Loucy (cell line): ENCODE measurements at regions not wholly inside any gene's neighbourhood (a gene's known extent, or its start where the extent isn't known, plus 50 kb on each side); places are given as distances from the start of the nearest gene placed in this dataset.

Source experiments
- H2AFZ ChIP-seq: fragments of 200-600 bp; sonication (generic); 2 replicates; pipeline ENCODE4 v1.6.0; 2016; ENCODE audit warnings: antibody characterized with exemption, mild to moderate bottlenecking, low read length, moderate library complexity
- H3F3A ChIP-seq: fragments of 200-600 bp; 2 replicates; pipeline ENCODE4 v1.6.0; 2016; ENCODE audit warnings: antibody characterized with exemption, low read depth, mild to moderate bottlenecking
- H3K27me3 ChIP-seq: fragments of 200-600 bp; sonication (generic); 2 replicates; pipeline ENCODE4 v1.6.1; 2014; ENCODE audit warnings: low read length, mild to moderate bottlenecking; ENCODE audit not compliant: insufficient read depth, poor library complexity, severe bottlenecking
- H3K36me3 ChIP-seq: fragments of 200-600 bp; sonication (generic); 2 replicates; pipeline ENCODE4 v1.6.1; 2016; ENCODE audit warnings: low read length; ENCODE audit not compliant: insufficient read depth
- H3K4me1 ChIP-seq: fragments of 200-600 bp; sonication (generic); 2 replicates; pipeline ENCODE4 v1.5.1; 2014; ENCODE audit warnings: low read length, mild to moderate bottlenecking; ENCODE audit not compliant: insufficient read depth, poor library complexity, severe bottlenecking
- H3K4me2 ChIP-seq: fragments of 200-600 bp; sonication (generic); 2 replicates; pipeline ENCODE4 v1.6.0; 2014; ENCODE audit warnings: antibody characterized with exemption, low read length, low read depth, mild to moderate bottlenecking; ENCODE audit not compliant: poor library complexity, severe bottlenecking
- H3K4me3 ChIP-seq: fragments of 200-600 bp; sonication (generic); 2 replicates; pipeline ENCODE4 v1.5.1; 2014; ENCODE audit warnings: low read length, mild to moderate bottlenecking, mixed read lengths; ENCODE audit not compliant: poor library complexity, severe bottlenecking
- H3K79me2 ChIP-seq: fragments of 200-600 bp; sonication (generic); 2 replicates; pipeline ENCODE4 v1.6.1; 2014; ENCODE audit warnings: low read length; ENCODE audit not compliant: insufficient read depth
- H3K9ac ChIP-seq: fragments of 200-600 bp; sonication (generic); 2 replicates; pipeline ENCODE4 v1.6.0; 2014; ENCODE audit warnings: mild to moderate bottlenecking, low read depth, low read length, moderate library complexity; ENCODE audit not compliant: poor library complexity, severe bottlenecking
- H3K9me2 ChIP-seq: fragments of 200-600 bp; sonication (generic); replicated peaks from 2 replicates; pipeline ENCODE4 v1.6.1; 2016; ENCODE audit warnings: low read depth, low read length, mixed read lengths
- H3K9me3 ChIP-seq: fragments of 200-600 bp; sonication (generic); 2 replicates; pipeline ENCODE4 v1.6.1; 2014; ENCODE audit warnings: mild to moderate bottlenecking, antibody characterized with exemption, low read length, low read depth; ENCODE audit not compliant: insufficient read depth
- H4K20me1 ChIP-seq: fragments of 200-600 bp; sonication (generic); 2 replicates; pipeline ENCODE4 v1.6.0; 2014; ENCODE audit warnings: antibody characterized with exemption, low read length, mild to moderate bottlenecking; ENCODE audit not compliant: insufficient read depth, poor library complexity, severe bottlenecking
- EZH2phosphoT487 ChIP-seq: fragments of 200-600 bp; IDR thresholded peaks from 2 replicates; pipeline ENCODE4 v1.6.1; 2018; ENCODE audit warnings: antibody characterized with exemption, mild to moderate bottlenecking, moderate library complexity, borderline replicate concordance
- TF ChIP-seq, protein P1 (sequence below): fragments of 200-600 bp; sonication (generic); conservative IDR thresholded peaks from 2 replicates; pipeline ENCODE4 v1.5.1; 2014; ENCODE audit warnings: mild to moderate bottlenecking, antibody characterized with exemption, low read length

DNA sequence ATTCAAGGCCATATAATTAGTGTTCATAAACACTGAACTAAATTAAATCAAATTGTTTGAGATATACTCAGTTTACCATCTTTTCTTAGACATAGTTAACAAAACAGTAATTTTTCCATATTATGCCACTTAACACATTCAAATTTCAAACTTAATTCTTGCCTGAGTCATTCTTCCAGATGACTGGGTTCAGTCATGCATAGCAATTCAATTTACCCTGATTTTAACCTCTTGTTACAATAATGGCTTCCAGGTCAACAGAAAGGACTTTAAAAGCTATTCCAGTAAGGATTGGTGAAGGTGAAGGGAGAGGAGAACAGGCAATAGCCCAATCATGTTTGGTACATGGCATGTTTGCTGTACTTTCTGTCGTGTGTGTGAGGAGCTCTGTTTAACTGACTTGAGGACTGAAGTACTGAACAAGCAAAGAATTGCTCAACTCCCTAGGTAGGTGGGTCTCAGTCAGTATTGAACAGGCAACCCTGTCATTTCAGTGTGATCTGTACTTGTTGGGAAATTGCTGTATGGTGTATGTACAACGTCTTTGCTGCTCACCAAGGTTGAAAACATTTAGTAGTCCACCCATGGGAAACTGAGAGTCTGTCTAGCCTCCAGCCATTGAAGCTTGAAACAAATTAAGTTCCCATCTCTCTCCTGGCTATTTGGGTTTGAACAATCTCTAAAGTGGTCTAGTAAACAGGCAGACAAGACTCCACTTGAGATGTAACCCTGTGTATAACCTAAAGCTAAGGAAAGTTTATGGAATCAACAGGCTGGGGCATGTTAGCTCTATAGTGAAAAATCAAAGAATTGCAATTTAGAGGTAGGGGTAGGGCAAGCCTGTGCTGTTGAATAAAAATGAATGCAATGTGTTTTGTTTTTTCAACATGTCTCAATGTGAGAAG is 327.2 kb downstream of the BTG1 start:
- Histone ChIP-seq H4K20me1 (no peaks in the 10 kb centered on the region), H3K4me1 (no peaks in the 10 kb centered on the region), H3K4me2 (no peak overlapping the region), H3K27me3 (no peaks in the 10 kb centered on the region), H3K9me2 (no peaks in the 10 kb centered on the region), H3K36me3 (no peaks in the 10 kb centered on the region), H2AFZ (no peak overlapping the region), H3F3A (no peaks in the 10 kb centered on the region), H3K9me3 (no peaks in the 10 kb centered on the region), H3K79me2 (no peaks in the 10 kb centered on the region), H3K4me3 (no peak overlapping the region), H3K9ac (no peak overlapping the region)
- no peak for TF ChIP-seq EZH2phosphoT487
- TF ChIP-seq, protein P1, sequence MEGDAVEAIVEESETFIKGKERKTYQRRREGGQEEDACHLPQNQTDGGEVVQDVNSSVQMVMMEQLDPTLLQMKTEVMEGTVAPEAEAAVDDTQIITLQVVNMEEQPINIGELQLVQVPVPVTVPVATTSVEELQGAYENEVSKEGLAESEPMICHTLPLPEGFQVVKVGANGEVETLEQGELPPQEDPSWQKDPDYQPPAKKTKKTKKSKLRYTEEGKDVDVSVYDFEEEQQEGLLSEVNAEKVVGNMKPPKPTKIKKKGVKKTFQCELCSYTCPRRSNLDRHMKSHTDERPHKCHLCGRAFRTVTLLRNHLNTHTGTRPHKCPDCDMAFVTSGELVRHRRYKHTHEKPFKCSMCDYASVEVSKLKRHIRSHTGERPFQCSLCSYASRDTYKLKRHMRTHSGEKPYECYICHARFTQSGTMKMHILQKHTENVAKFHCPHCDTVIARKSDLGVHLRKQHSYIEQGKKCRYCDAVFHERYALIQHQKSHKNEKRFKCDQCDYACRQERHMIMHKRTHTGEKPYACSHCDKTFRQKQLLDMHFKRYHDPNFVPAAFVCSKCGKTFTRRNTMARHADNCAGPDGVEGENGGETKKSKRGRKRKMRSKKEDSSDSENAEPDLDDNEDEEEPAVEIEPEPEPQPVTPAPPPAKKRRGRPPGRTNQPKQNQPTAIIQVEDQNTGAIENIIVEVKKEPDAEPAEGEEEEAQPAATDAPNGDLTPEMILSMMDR, result no peak

GRCh38 chr12:91817517-91817916 is 328.1 kb downstream of the BTG1 start:
- H3F3A ChIP-seq, result no peaks in the 10 kb centered on the region
- no peaks in the 10 kb centered on the region for H4K20me1 ChIP-seq
- no peaks in the 10 kb centered on the region for H3K4me1 ChIP-seq
- no peak for TF ChIP-seq EZH2phosphoT487
- TF ChIP-seq, protein P1, result no peak
- no peaks in the 10 kb centered on the region for H3K36me3 ChIP-seq
- no peak overlapping the region for H3K4me3 ChIP-seq
- no peaks in the 10 kb centered on the region for H3K27me3 ChIP-seq
- H3K9me2 ChIP-seq, result no peaks in the 10 kb centered on the region
- H3K9me3 ChIP-seq, result no peaks in the 10 kb centered on the region
- H3K4me2 ChIP-seq, result no peak overlapping the region
- H3K9ac ChIP-seq, result no peak overlapping the region
- H2AFZ ChIP-seq, result no peak overlapping the region
- no peaks in the 10 kb centered on the region for H3K79me2 ChIP-seq

DNA sequence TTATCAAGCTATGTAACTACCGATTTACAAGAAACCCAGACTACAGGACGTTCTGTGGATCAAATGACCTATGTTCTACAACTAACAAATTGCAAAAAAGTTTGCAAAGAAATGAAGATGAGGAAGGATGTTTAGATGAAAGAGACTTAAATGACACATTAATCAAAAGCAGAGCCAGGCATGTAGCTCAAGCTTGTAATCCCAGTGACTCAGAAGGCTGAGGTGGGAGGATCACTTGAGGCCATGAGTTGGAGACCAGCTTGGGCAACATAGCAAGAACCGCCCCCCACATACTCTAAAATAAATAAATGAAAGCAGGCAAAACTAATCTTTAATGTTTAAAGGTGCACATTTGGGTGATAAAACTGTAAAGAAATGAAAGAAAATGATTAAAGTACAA is 331.9 kb downstream of the BTG1 start:
- no peaks in the 10 kb centered on the region for H3K79me2 ChIP-seq
- no peaks in the 10 kb centered on the region for H3F3A ChIP-seq
- H3K36me3 ChIP-seq, result no peaks in the 10 kb centered on the region
- no peaks in the 10 kb centered on the region for H3K27me3 ChIP-seq
- TF ChIP-seq, protein P1, result no peak
- no peak for TF ChIP-seq EZH2phosphoT487
- H4K20me1 ChIP-seq, result no peaks in the 10 kb centered on the region
- H3K9me3 ChIP-seq, result no peaks in the 10 kb centered on the region
- no peaks in the 10 kb centered on the region for H3K4me1 ChIP-seq
- H3K4me2 ChIP-seq, result no peak overlapping the region
- H3K4me3 ChIP-seq, result no peak overlapping the region
- H3K9ac ChIP-seq, result no peak overlapping the region
- no peaks in the 10 kb centered on the region for H3K9me2 ChIP-seq
- no peak overlapping the region for H2AFZ ChIP-seq
